OCI-LY1 (cell line): ENCODE measurements at regions not wholly inside any gene's neighbourhood (a gene's known extent, or its start where the extent isn't known, plus 50 kb on each side); places are given as distances from the start of the nearest gene placed in this dataset.

Experiments
- EZH2 ChIP-seq: fragments of 200-600 bp; sonication (generic), shearing (Covaris generic); IDR thresholded peaks from 2 replicates; pipeline ENCODE4 v1.8.0; 2017; ENCODE audit warnings: borderline replicate concordance, mixed run types, mild to moderate bottlenecking, antibody characterized with exemption, low read length, moderate library complexity, mixed read lengths
- TF ChIP-seq, protein P1 (sequence below): fragments of 200-600 bp; sonication (generic), shearing (Covaris generic); IDR thresholded peaks from 2 replicates; pipeline ENCODE4 v1.5.1; 2017; ENCODE audit warnings: mild to moderate bottlenecking, antibody characterized with exemption, low read length, moderate library complexity, mixed read lengths

DNA sequence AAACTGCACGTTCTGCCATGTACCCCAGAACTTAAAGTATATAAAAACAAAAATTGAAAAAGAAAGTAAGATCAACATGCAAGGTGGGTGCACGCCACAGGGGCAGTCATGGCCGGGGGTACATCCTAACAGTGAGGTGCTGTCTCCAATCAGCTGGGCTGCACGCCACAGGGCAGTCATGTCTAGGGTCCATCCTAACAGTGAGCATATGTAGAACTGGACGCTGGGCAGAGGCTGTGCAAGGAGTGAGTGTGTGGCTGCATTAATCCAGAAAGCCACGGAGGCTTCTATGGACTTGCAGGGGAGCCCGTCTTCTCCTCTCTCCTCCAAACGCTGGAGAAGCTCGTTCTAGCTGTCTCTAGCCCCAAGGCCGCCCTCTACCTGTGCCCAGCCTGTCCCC lies 1105.0 kb downstream of the BRD1 start:
- TF ChIP-seq, protein P1, sequence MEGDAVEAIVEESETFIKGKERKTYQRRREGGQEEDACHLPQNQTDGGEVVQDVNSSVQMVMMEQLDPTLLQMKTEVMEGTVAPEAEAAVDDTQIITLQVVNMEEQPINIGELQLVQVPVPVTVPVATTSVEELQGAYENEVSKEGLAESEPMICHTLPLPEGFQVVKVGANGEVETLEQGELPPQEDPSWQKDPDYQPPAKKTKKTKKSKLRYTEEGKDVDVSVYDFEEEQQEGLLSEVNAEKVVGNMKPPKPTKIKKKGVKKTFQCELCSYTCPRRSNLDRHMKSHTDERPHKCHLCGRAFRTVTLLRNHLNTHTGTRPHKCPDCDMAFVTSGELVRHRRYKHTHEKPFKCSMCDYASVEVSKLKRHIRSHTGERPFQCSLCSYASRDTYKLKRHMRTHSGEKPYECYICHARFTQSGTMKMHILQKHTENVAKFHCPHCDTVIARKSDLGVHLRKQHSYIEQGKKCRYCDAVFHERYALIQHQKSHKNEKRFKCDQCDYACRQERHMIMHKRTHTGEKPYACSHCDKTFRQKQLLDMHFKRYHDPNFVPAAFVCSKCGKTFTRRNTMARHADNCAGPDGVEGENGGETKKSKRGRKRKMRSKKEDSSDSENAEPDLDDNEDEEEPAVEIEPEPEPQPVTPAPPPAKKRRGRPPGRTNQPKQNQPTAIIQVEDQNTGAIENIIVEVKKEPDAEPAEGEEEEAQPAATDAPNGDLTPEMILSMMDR = no peak
- no peak for TF ChIP-seq EZH2
